GM19463 (cell line): ENCODE measurements at regions not wholly inside any gene's neighbourhood (a gene's known extent, or its start where the extent isn't known, plus 50 kb on each side); places are given as distances from the start of the nearest gene placed in this dataset.

Experiments used
- ATAC-seq: cut with Tn5 transposase; IDR thresholded peaks from one replicate; pipeline ENCODE4 v1.9.1; 2021; ENCODE audit warnings: mild to moderate bottlenecking, moderate library complexity; ENCODE audit not compliant: unreplicated experiment

- no peak for ATAC-seq
Observed at GRCh38 chr2:199707593-199708185, 143.3 kb downstream of the FTCDNL1 start.

DNA sequence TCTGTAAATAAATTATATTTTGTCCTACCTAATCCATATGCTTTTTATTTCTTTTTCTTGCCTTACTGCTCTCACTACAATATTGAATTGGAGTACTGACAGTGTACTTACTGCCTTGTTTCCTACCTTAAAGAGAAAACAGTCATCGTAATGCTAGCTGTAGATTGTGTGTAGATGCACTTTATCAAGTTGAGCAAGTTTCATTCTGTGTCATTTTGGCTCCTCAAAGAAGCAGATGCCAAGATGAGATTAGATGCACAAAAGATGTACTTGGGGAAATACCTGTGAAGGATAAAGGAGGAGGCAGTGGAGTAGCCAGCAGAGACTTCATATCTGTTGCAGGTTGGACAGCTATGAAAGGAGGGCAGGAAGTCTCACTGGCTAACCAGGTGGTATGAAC, 145.5 kb downstream of the FTCDNL1 start:
- no peak for ATAC-seq

- ATAC-seq, result no peak
Observed at GRCh38 chr2:199704358-199705238, 146.4 kb downstream of the FTCDNL1 start.

- ATAC-seq, result no peak
Observed at GRCh38 chr2:199703199-199703598, 147.8 kb downstream of the FTCDNL1 start.

DNA sequence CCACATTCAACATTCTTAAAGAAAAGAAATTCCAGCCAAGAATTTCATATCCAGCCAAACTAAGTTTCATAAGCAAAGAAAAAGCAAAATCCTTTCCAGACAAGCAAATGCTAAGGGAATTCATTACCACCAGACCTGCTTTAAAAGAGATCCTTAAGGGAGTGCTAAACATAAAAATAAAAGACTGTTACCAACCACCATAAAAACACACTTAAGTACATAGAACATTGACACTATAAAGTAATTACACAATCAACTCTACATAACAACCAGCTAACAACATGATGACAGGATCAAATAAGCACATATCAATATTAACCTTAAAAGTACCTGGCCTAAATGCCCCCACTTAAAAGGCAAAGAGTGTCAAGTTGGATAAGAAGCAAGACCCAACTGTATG, 153.5 kb downstream of the FTCDNL1 start:
- ATAC-seq, result no peak

GRCh38 chr2:199696048-199696447, 154.9 kb downstream of the FTCDNL1 start:
- ATAC-seq, result no peak

DNA sequence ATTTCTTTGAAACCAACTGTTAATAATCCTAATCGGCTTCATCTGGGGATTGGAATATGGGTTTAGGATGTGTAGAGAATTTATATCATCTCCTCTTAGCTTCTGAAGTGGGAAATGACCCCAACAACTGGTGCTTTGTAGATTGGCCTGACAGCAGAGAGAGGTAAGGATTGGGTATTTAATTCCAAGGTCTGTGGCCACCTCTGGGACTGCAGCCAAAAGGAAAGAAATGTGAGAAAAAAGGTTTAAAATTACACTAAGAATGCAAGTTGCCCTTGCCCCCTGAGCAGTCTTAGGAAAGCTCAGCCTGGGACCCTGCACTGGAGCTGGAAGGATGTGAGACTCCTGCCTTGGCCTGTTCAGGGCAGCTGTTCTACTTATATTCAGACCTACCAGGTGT, 157.1 kb downstream of the FTCDNL1 start:
- no peak for ATAC-seq

DNA sequence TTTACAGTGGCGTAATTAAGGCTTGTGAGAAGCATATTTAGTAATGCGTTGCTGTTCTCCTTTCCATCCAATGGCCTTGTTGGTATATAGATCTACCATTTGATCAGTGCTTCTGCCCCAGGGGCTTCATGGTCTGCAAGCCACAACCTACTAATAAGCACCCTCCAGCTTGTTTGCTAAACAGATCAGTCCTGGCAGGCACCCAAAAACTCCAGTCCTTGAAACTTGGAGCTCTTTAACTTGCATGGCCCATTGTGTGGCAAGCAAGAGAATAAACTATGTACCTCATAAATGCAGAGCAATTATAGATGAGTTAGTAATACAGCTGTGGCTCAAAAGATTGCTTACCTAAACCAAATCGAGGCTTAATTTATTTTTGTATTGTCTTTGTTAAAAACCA, 158.5 kb downstream of the FTCDNL1 start:
- no peak for ATAC-seq

- no peak for ATAC-seq
Observed at GRCh38 chr2:199690225-199690624, 160.8 kb downstream of the FTCDNL1 start.

DNA sequence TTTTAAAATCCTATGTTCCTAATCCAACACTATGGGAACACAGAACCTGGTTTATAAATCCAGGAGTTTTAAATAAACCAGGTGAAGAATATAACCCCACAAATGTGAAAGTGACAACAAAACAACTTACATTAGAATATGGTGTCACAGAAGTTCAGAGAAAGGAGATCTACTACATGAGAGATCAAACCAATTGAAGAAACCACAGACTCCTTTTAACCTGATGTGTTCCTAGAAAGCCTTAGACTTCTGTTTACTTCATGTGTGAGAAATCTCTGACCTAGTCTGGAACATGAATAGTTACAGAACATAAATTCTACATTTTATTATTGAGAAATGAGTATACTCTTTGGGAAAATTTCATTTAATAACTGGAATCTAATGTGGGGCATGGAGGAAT, 165.3 kb downstream of the FTCDNL1 start:
- no peak for ATAC-seq

DNA sequence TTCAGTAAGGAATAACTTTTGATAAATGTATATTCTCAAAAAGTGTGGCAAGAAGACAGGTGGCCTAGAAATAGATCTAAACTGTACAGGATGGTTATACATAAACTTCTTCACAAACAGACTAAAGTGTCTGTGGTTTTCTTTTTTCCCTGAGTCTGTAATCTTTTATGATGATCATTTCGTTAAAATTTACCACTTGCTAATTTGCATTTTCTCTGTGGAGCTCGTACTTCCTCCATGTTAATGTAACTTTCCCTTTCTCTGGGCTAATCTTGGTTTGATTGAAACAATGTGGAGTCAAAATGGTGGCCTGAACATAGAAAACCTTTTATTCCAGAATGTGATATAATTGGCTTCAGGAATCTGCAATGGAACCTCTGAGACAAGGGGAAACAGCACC, 166.2 kb downstream of the FTCDNL1 start:
- ATAC-seq, result peak; percentile 59

DNA sequence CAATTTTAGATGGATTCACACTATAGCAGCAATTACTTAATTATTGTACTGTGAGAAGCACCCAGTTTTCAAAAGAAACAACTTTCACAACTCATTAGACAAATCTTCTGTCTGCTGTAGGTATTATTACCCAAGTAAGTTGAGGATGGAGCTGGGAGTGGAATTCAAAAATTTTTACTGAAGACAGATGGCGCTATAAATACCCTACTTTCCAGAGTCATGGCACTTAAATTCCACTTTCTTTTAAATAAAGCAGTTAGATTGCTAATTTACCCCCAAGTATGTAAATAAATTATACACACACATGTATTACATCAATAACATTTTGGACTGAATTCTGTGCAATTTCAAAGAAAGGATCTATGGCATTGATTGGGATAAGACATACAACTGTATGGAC, 166.8 kb downstream of the FTCDNL1 start:
- ATAC-seq, result no peak

DNA sequence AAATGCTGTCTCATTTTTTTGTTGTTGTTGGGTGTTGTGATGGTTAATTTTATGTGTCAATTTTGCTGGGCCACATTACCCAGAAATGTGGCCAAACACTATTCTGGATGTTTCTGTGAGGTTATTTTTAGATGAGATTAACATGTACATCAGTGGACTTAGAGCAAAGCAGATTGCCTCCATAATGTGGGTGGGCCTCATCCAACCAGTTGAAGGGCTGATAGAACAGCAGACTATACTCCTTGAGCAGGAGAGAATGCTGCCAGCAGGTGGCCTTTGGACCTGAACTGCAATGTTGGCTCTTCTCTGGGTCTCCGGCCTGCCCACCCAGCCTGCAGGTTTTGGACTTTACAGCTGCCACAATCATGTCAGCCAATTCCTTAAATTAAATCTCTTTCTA, 169.0 kb downstream of the FTCDNL1 start:
- ATAC-seq, result no peak

DNA sequence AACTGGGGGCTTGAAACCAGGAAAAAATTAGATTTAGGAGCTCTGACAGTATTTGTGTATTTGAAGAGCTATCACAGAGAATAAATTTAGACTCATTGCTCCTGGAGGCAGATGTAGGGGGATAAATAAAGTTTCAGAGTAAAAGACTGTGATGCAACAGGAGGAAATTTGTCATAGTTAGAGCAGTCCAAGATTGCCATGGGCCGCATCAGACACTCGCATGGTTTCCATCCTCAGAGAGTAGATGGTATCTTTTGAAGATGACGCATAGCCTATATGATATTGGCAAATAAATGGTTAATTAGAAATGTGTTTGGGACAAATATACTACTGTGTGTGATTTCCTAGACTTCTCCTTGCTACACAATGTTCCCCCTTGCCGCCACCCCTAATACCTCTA, 170.5 kb downstream of the FTCDNL1 start:
- no peak for ATAC-seq

DNA sequence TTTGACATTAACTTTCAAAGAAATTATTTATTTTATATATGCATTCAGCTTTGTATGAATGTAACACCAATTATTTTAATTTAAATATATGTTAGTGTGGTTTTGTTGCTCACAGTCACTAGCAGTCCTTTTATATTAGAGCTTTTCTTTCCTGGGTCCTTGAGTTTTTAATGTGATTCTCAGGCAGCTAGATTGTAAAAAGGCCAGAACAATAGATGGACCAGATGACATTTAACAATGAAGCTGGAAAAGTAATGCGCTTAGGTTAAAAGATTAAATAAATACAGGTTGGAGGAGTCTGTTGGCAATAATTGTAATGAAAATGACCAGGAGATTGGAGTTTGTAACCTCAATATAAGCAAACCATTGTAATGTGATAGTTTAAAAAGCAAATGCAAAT, 171.1 kb downstream of the FTCDNL1 start:
- ATAC-seq, result no peak

DNA sequence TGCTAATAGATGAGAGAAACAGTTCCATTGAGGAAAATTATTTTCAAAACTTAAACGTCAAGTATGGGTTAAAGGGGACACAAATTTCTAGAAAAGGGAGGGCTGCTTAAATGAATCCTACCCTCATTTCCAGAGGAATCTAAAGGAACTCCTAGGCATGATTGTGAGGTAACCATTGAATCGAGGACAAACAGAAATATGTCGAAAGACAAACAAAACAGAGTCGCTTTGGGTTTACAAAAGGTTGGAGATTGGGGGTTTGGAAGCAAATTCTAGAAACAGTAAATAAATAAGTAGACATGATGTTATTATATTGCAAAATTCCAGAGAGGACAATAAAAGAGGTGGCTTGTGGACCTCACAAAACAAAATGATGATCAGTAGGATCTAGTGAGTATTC, 173.1 kb downstream of the FTCDNL1 start:
- ATAC-seq, result no peak

DNA sequence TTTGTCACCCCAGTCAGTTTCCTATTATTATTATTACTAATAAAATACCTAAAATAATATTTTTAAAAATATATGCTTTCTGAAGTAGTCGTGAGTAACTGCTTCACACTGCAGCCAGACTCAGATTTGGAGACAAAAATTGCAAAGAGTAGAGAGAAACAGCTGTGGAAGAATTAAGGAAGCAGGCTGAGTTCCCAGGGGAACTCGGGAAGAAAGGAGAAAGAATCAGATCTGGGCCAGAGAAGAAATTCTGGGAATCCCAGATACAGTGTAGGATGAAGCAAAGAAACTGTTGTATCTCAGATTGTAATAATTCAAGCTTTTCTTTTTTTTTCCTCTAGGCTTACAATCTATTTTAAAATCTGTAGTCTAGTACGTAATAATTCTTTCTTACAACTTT, 182.3 kb downstream of the FTCDNL1 start:
- no peak for ATAC-seq

- no peak for ATAC-seq
Observed at GRCh38 chr2:199663157-199663556, 187.8 kb downstream of the FTCDNL1 start.

- ATAC-seq, result no peak
Observed at GRCh38 chr2:199662255-199662654, 188.7 kb downstream of the FTCDNL1 start.

DNA sequence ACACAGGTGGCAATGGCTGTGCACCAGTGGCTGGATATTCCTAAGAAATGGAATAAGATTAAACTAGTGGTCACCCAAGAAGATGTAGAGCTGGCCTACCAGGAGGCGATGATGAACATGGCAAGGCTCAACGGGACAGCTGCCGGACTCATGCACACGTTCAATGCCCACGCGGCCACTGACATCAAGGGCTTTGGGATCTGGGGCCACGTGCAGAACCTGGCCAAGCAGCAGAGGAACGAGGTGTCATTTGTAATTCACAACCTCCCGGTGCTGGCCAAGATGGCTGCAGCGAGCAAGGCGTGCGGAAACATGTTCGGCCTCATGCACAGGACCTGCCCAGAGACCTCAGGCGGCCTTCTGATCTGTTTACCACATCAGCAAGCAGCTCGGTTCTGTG, 190.8 kb downstream of the FTCDNL1 start:
- no peak for ATAC-seq

- no peak for ATAC-seq
Observed at GRCh38 chr2:199659207-199659606, 191.8 kb downstream of the FTCDNL1 start.

DNA sequence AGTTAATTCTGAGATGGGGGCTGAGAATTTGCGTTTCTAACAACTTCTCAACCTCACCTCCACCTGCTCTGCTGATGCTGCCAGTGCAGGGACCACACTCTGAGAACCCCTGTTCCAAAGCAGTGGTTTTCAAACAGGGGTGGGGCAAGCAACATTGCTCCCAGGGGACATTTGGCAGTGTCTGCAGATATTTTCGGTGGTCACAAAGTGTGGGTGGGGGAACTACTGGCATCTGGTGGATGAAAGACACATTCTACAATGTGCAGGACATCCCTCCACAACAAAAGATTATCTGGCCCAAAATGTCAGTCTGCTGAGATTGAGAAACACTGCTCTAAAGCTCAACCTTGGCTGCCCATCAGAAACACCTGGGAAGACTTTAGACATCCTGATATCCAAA, 188.7 kb upstream of the SATB2 start:
- peak; percentile 95 for ATAC-seq

GRCh38 chr2:199631129-199631528, 173.4 kb upstream of the SATB2 start:
- ATAC-seq, result no peak
